CD1c-positive myeloid dendritic cell (primary cell): ENCODE measurements at regions not wholly inside any gene's neighbourhood (a gene's known extent, or its start where the extent isn't known, plus 50 kb on each side); places are given as distances from the start of the nearest gene placed in this dataset.
"Not testable (repeated sequence)": the region's sequence is repeated elsewhere in the genome, so short reads cannot be mapped to it uniquely, and the experiment has no call there.

Experiments
- DNase-seq: peaks from one replicate; pipeline ENCODE4 v3.0.0-alpha.2; 2016; ENCODE audit errors: extremely low spot score

GRCh38 chr14:99032759-99033158 is 239.2 kb downstream of the BCL11B start:
- DNase-seq, result no peak

DNA sequence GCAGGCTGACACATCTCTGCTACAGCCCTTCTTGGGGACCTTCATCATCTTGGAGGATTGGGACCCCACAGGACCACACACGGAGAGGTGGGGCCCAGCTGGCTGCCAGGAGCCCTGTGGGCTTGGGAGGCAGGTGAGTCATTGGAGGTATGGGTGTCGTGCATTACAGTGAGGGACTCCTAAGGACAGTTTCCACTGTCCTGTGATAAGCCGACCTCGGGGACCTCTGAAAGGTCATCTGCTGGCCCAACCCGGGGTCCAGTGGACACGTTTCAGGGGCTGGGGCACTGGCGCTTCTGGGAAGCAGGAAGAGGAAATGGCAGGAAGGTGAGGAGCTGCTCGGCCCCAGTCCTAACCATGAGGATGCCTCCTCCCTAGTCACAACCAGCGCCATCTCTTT is 238.0 kb downstream of the BCL11B start:
- DNase-seq, result no peak

DNA sequence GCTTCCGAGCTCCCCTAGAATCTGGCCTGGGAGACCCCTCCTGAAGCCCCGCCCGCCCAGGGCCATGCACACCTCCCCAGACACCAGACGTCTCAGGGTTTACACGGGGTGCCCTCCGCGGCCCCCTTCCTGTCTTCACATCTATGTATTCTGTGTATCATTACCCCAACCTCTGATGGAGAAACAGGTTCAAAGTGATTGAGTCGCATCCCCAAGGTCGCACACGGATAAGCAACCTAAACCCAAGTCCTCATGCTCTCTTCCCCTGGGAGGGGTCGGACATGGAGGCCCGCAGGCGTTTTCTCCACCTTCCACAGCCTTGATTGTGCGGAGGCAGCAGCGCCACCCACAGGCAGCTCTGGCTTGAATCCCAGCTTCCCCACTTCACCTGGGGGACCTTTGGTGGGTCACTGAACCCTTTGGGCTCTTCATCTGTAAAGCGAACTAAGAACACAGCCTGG is 237.3 kb downstream of the BCL11B start:
- no peak for DNase-seq

DNA sequence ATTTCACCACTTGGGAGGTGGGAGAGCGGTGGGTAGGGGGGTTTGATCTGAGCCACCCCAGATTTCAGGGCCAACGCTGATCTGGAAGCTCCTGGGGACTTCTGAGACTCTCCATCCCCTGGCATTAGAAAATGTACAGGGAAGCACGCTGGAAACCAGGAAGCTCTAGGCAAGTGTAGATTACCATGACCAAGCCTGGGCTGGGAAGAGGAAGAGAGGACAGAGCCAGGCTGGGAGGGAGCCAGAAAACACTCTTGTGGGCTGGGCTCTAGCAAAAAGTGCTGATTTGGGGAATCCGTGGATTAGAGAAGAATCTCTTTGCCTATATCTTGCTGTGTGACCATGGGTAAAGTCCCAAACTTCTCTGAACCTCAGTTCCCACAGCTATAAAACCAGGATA is 236.7 kb downstream of the BCL11B start:
- DNase-seq, result peak; percentile 76

- DNase-seq, result no peak
These were observed 236.0 kb downstream of the BCL11B start for GRCh38 chr14:99035712-99036610.

GRCh38 chr14:99036611-99037293 is 235.2 kb downstream of the BCL11B start:
- DNase-seq, result peak; percentile 80

DNA sequence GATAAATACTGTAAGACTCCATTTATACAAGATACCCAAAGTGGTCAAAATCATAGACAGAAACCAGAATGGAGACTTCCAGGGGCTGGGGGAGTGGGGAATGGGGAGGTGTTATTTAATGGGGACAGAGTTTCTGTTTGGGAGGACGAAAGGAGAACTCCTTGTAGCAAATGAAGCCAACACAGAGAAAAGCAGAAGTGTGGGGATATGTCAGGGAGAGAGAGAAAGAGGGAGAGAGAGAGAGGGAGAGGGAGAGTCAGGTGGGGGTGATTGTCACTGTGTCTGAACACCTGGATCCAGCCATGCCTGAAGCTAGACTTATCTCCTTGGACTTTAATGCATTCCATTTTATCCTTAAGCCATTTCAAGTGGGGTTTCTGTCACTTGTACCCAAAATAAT is 234.7 kb downstream of the BCL11B start:
- not testable (repeated sequence) for DNase-seq

DNA sequence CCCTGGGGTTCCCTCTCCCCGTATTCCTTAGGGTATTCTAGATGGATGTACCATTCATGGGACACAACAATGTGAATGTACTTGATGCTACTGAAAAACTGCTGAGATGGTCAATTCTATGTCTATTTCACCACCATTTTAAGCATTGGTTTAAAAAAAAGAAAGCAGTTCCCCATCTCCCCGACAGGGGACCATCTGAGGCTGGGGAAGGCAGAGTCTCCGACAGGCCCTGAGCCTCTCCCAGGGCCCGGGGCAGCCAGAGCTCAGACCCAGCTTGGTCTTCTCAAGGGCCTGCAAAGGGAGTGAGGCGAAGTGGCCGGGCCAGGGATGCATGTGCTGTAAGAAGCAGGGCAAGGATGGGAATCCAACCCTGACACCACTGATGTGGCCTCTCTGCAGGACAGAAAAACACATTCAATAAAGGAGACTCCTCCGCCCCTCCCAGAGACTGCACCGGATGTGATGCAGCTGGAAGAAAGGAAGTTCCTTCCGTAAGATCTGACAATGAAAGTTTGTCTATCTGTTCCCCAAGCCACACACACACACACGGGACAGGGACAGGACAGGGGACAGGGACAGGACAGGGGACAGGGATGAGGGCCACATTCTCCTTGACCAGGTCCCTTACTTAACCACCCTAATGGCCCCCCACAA is 234.1 kb downstream of the BCL11B start:
- no peak for DNase-seq

DNA sequence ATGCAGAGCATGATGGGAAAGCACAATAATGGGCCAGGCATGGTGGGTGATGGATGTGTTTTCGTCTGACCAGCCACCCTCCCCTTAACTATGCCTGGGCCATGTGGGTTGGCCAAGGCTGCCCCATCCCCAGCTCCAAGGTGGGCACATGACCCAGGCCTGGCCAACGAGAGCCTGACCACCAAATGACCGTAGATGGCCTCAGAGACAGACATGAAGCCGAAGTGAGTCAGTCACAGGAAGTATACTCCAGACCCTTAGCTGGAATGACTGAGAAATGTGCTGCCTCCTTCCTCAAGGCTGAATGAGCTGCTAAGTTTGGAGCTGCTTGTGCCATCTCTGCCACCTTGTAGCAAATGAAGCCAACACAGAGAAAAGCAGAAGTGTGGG is 233.6 kb downstream of the BCL11B start:
- peak; percentile 34 for DNase-seq

- DNase-seq, result no peak
These were observed 232.5 kb downstream of the BCL11B start for GRCh38 chr14:99039331-99040041.

- DNase-seq, result no peak
These were observed 231.9 kb downstream of the BCL11B start for GRCh38 chr14:99040052-99040451.

- DNase-seq, result no peak
These were observed 231.3 kb downstream of the BCL11B start for GRCh38 chr14:99040711-99041110.

DNA sequence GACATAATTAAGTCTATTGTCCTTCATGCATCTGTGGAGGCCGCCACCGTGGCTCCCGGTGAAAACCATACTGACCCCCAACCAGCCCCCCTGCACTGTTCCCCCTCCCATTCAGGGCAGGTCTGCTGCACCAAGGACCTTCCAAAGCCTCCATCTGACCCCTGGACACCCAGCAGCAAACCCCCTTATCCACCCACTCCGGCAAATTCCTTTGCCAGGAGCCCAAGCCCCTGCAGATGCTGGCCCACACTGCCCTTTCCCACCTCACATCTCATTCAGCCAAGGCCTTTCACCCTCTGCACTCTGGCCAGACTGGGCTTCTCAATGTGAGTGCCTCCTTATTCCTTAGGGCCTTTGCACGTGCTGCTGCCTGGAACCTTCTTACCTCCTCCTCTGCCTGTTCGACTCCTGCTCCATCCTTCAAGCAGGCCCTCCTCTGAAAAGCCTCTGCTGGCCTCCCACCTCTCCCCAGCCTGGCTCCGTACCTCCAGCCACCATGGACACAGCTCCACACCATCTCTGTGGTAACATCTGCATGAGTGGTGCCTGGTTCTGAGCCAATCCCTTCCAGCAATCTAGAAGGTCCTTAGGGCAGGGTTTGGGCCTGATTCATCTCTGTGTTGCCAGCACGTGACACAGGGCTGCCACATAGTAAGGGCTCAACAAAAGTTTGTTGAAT is 230.7 kb downstream of the BCL11B start:
- no peak for DNase-seq

DNA sequence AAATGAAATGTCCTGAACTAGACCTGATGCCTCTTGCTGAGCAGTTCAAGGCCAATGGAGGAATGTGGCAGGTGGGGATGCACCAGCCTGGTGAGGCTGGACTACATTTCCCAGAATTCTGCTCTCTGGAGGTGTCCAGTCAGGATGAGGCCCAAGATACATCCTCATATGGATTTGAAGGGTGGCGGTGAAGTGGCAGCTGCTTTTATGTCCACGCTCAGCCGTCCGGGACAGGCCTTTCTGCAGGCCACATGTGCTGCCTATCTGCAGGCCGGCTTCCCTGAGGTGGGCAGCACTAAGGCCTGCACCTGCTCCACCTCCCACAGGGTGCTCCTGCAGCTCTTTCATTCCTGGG is 230.2 kb downstream of the BCL11B start:
- DNase-seq, result no peak

GRCh38 chr14:99042381-99043266 is 229.4 kb downstream of the BCL11B start:
- no peak for DNase-seq

DNA sequence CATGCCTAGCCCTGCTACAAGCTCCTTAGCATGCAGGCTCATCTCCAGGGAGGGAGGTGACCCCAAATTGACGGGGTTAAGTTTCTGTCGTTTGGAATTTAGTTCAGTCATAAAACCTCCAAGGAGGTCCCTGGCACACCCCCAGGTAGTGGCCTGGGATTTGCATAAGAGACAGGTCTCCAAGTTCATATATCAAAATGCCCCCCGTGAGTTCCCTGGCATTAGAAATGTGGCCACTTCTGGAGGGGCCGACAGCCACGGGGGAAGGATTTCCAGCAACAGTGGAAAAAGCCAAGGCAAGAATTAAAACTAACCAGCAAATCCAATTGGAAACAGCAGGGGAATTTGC is 228.8 kb downstream of the BCL11B start:
- DNase-seq, result no peak

DNA sequence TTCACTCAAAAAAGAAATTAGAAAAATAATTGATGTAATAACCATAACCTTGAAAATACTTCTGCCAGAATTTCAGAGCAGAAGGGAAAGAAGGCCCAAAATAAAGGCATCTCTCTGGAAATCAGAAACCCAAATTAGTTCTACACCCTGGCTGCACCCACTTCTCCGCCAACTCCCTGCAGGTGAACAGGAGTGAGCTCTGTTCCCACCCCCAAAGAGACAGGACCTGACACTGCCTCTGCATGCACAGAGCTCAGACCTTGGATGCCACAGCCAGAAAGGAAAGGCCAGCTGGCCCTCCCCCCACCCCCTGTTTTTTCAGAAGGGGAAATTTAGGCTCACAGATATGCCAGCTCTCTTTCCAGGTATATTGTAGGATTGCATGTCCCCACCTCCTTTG is 228.2 kb downstream of the BCL11B start:
- no peak for DNase-seq

- no peak for DNase-seq
These were observed 224.5 kb downstream of the BCL11B start for GRCh38 chr14:99047441-99048031.

GRCh38 chr14:99050309-99050708 is 221.7 kb downstream of the BCL11B start:
- no peak for DNase-seq

GRCh38 chr14:99052467-99052866 is 219.5 kb downstream of the BCL11B start:
- no peak for DNase-seq
